Neural progenitor cell (in vitro differentiated cells): ENCODE measurements at regions not wholly inside any gene's neighbourhood (a gene's known extent, or its start where the extent isn't known, plus 50 kb on each side); places are given as distances from the start of the nearest gene placed in this dataset.

ENCODE experiments used
- DNase-seq: peaks from one replicate; pipeline ENCODE4 v3.0.0-alpha.2; 2016; ENCODE audit warnings: low spot score
- H2AFZ ChIP-seq: fragments of 200-600 bp; sonication (generic); replicated peaks from 2 replicates; pipeline ENCODE4 v1.6.1; 2016; ENCODE audit warnings: antibody characterized with exemption
- H3F3A ChIP-seq: fragments of 200-600 bp; sonication (generic); 2 replicates; pipeline ENCODE4 v1.6.1; 2016; ENCODE audit warnings: antibody characterized with exemption, low read depth
- H3K27ac ChIP-seq: fragments of 200-600 bp; sonication (generic); 2 replicates; pipeline ENCODE4 v1.5.1; 2016; ENCODE audit warnings: mild to moderate bottlenecking
- H3K27me3 ChIP-seq: fragments of 200-600 bp; sonication (generic); 2 replicates; pipeline ENCODE4 v1.6.1; 2016; ENCODE audit warnings: mild to moderate bottlenecking, moderate library complexity
- H3K36me3 ChIP-seq: fragments of 200-600 bp; sonication (generic); 2 replicates; pipeline ENCODE4 v1.5.1; 2016
- H3K4me1 ChIP-seq: fragments of 200-600 bp; sonication (generic); 2 replicates; pipeline ENCODE4 v1.6.1; 2016; ENCODE audit warnings: mixed run types
- H3K4me2 ChIP-seq: fragments of 200-600 bp; sonication (generic); 2 replicates; pipeline ENCODE4 v1.6.1; 2016
- H3K4me3 ChIP-seq: fragments of 200-600 bp; sonication (generic); 2 replicates; pipeline ENCODE4 v1.5.1; 2016
- H3K79me2 ChIP-seq: fragments of 200-600 bp; sonication (generic); 2 replicates; pipeline ENCODE4 v1.6.1; 2016; ENCODE audit warnings: low read depth
- H3K9ac ChIP-seq: fragments of 200-600 bp; sonication (generic); 2 replicates; pipeline ENCODE4 v1.6.1; 2016
- H3K9me3 ChIP-seq: fragments of 200-600 bp; sonication (generic); 2 replicates; pipeline ENCODE4 v1.5.1; 2016; ENCODE audit warnings: low read depth
- H4K20me1 ChIP-seq: fragments of 200-600 bp; sonication (generic); 2 replicates; pipeline ENCODE4 v1.6.1; 2016; ENCODE audit warnings: low read depth
- H3K27ac Mint-ChIP-seq: 3 replicates; pipeline ENCODE4 v1.8.0; 2021; ENCODE audit warnings: mixed read lengths
- H3K27me3 Mint-ChIP-seq: 2 replicates; pipeline ENCODE4 v1.8.0; 2022; ENCODE audit warnings: low read depth, mild to moderate bottlenecking, inconsistent platforms, moderate library complexity, mixed read lengths; ENCODE audit not compliant: insufficient read depth
- H3K36me3 Mint-ChIP-seq: 3 replicates; pipeline ENCODE4 v1.8.0; 2021; ENCODE audit warnings: mixed read lengths
- H3K4me1 Mint-ChIP-seq: 3 replicates; pipeline ENCODE4 v1.8.0; 2021; ENCODE audit warnings: mixed read lengths
- H3K4me3 Mint-ChIP-seq: 3 replicates; pipeline ENCODE4 v1.8.0; 2021; ENCODE audit warnings: mild to moderate bottlenecking, moderate library complexity, mixed read lengths
- H3K9me3 Mint-ChIP-seq: 3 replicates; pipeline ENCODE4 v1.8.0; 2020; ENCODE audit warnings: mixed read lengths
- EZH2 ChIP-seq: fragments of 200-600 bp; sonication (generic); IDR thresholded peaks from 2 replicates; pipeline ENCODE4 v1.6.1; 2017; ENCODE audit warnings: antibody characterized with exemption, mild to moderate bottlenecking, moderate library complexity
- EZH2phosphoT487 ChIP-seq: fragments of 200-600 bp; sonication (generic); IDR thresholded peaks from 2 replicates; pipeline ENCODE4 v1.6.1; 2017; ENCODE audit warnings: antibody characterized with exemption
- TF ChIP-seq, protein P1 (sequence below): fragments of 200-600 bp; sonication (generic); IDR thresholded peaks from 2 replicates; pipeline ENCODE4 v1.5.1; 2017; ENCODE audit warnings: antibody characterized with exemption, mild to moderate bottlenecking

- Mint-ChIP-seq H3K4me1 (no peaks in the 10 kb centered on the region), H3K9me3 (no peaks in the 10 kb centered on the region), H3K36me3 (no peaks in the 10 kb centered on the region), H3K27ac (no peak overlapping the region), H3K4me3 (no peak overlapping the region), H3K27me3 (no peaks in the 10 kb centered on the region)
- Histone ChIP-seq H3K27me3 (no peaks in the 10 kb centered on the region), H3F3A (no peaks in the 10 kb centered on the region), H3K79me2 (no peaks in the 10 kb centered on the region), H2AFZ (no peak overlapping the region), H3K4me3 (no peak overlapping the region), H4K20me1 (no peaks in the 10 kb centered on the region), H3K9me3 (no peaks in the 10 kb centered on the region), H3K4me2 (no peak overlapping the region), H3K27ac (no peak overlapping the region), H3K36me3 (no peaks in the 10 kb centered on the region), H3K4me1 (no peaks in the 10 kb centered on the region), H3K9ac (no peak overlapping the region)
- DNase-seq = no peak
- no peak for TF ChIP-seq EZH2phosphoT487
Measured at GRCh38 chr2:82307511-82307910, 2003.0 kb upstream of the LRRTM1 start.

GRCh38 chr2:82301506-82301905, 1997.0 kb upstream of the LRRTM1 start:
- Histone ChIP-seq H3F3A (no peaks in the 10 kb centered on the region), H3K9ac (no peak overlapping the region), H3K9me3 (no peaks in the 10 kb centered on the region), H3K4me2 (no peak overlapping the region), H3K4me1 (no peaks in the 10 kb centered on the region), H3K79me2 (no peaks in the 10 kb centered on the region), H3K36me3 (no peaks in the 10 kb centered on the region), H3K27ac (no peak overlapping the region), H3K4me3 (no peak overlapping the region), H3K27me3 (no peaks in the 10 kb centered on the region), H4K20me1 (no peaks in the 10 kb centered on the region), H2AFZ (no peak overlapping the region)
- Mint-ChIP-seq H3K4me1 (no peaks in the 10 kb centered on the region), H3K36me3 (no peaks in the 10 kb centered on the region), H3K27me3 (no peaks in the 10 kb centered on the region), H3K27ac (no peak overlapping the region), H3K9me3 (no peaks in the 10 kb centered on the region), H3K4me3 (no peak overlapping the region)
- TF ChIP-seq EZH2phosphoT487 = no peak
- TF ChIP-seq, protein P1, sequence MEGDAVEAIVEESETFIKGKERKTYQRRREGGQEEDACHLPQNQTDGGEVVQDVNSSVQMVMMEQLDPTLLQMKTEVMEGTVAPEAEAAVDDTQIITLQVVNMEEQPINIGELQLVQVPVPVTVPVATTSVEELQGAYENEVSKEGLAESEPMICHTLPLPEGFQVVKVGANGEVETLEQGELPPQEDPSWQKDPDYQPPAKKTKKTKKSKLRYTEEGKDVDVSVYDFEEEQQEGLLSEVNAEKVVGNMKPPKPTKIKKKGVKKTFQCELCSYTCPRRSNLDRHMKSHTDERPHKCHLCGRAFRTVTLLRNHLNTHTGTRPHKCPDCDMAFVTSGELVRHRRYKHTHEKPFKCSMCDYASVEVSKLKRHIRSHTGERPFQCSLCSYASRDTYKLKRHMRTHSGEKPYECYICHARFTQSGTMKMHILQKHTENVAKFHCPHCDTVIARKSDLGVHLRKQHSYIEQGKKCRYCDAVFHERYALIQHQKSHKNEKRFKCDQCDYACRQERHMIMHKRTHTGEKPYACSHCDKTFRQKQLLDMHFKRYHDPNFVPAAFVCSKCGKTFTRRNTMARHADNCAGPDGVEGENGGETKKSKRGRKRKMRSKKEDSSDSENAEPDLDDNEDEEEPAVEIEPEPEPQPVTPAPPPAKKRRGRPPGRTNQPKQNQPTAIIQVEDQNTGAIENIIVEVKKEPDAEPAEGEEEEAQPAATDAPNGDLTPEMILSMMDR = no peak
- no peak for TF ChIP-seq EZH2
- no peak for DNase-seq

- Histone ChIP-seq H3K4me2 (no peak overlapping the region), H3K79me2 (no peaks in the 10 kb centered on the region), H3K36me3 (no peaks in the 10 kb centered on the region), H2AFZ (no peak overlapping the region), H4K20me1 (no peaks in the 10 kb centered on the region), H3K9ac (no peak overlapping the region), H3K27ac (no peak overlapping the region), H3K4me3 (no peak overlapping the region), H3K27me3 (no peaks in the 10 kb centered on the region), H3F3A (no peaks in the 10 kb centered on the region), H3K4me1 (no peaks in the 10 kb centered on the region), H3K9me3 (no peaks in the 10 kb centered on the region)
- Mint-ChIP-seq H3K36me3 (no peaks in the 10 kb centered on the region), H3K9me3 (no peaks in the 10 kb centered on the region), H3K4me1 (no peaks in the 10 kb centered on the region), H3K27me3 (peaks cover 2% of the 10 kb centered on the region), H3K4me3 (no peak overlapping the region), H3K27ac (no peak overlapping the region)
- TF ChIP-seq, protein P1 = no peak
- TF ChIP-seq EZH2phosphoT487 (no peak), EZH2 (no peak)
- no peak for DNase-seq
Measured at GRCh38 chr2:82289446-82289845, 1984.9 kb upstream of the LRRTM1 start.

DNA sequence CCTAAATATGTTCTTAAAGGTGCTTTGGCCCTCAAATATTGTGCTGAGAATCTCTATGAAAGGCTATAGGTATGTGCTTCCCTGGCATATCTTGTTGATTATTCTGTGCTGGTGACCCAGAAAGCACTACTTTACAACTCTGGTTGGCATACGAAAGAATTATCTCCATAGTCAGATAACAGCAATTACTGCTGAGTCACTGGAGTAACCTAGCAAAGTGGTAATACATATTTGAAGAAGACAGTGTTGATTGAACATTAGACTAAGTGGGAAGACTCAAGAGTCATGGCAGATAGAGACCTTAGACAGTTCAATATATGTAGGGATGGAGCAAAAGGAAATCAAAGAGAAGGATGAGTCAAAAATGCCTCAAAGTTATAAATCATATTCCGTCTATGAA, 1978.5 kb upstream of the LRRTM1 start:
- Histone ChIP-seq H3K27me3 (no peaks in the 10 kb centered on the region), H3K36me3 (no peaks in the 10 kb centered on the region), H3K4me1 (peaks cover 9% of the 10 kb centered on the region), H3K27ac (no peak overlapping the region), H3K4me2 (no peak overlapping the region), H3K79me2 (no peaks in the 10 kb centered on the region), H4K20me1 (no peaks in the 10 kb centered on the region), H3K9ac (no peak overlapping the region), H3K9me3 (no peaks in the 10 kb centered on the region), H3F3A (no peaks in the 10 kb centered on the region), H3K4me3 (no peak overlapping the region), H2AFZ (peak overlapping the region; percentile 83)
- no peak for DNase-seq
- Mint-ChIP-seq H3K36me3 (no peaks in the 10 kb centered on the region), H3K27me3 (no peaks in the 10 kb centered on the region), H3K4me3 (no peak overlapping the region), H3K27ac (no peak overlapping the region), H3K9me3 (no peaks in the 10 kb centered on the region), H3K4me1 (no peaks in the 10 kb centered on the region)
- TF ChIP-seq, protein P1 = no peak
- no peak for TF ChIP-seq EZH2phosphoT487
- TF ChIP-seq EZH2 = no peak
